ENCODE measurements at regions not wholly inside any gene's neighbourhood (a gene's known extent, or its start where the extent isn't known, plus 50 kb on each side); places are given as distances from the start of the nearest gene placed in this dataset.

GRCh38 chr6:86152546-86152945 is 509.9 kb upstream of the SYNCRIP start:
- TF ChIP-seq GATA2 (IDR thresholded peaks at IDR 0.05; ENCODE audit: low read depth, low read length): no peak
- no peak for TF ChIP-seq GATA3 (IDR thresholded peaks at IDR 0.05; ENCODE audit: low read depth, low read length)

Measured in SH-SY5Y (cell line).